Pancreas (tissue), 10 donors: ENCODE measurements at regions not wholly inside any gene's neighbourhood (a gene's known extent, or its start where the extent isn't known, plus 50 kb on each side); places are given as distances from the start of the nearest gene placed in this dataset.

Experiments used
- ATAC-seq, 4 donors: fragments of 200-7000 bp; cut with Tn5 transposase; one replicate each; pipeline versions ENCODE4 v1.8.0 to v1.9.1; 2020; ENCODE audit warnings: mild to moderate bottlenecking in 4 of 4, moderate library complexity in 4 of 4
- DNase-seq, 6 donors: peaks; one replicate each; pipeline ENCODE4 v3.0.0-alpha.2; 2020
- FAIRE-seq: peaks from 2 replicates; lab custom pipeline; 2012; peaks lifted over from hg19 to GRCh38; lab: Jason Lieb, UNC
- H3K27ac ChIP-seq, 4 donors: fragments of 200-600 bp; sonication (generic); 1 replicate in 3 of 4; 2 replicates in 1 of 4; pipeline versions ENCODE4 v1.5.0 to v1.8.0; 2020
- H3K27me3 ChIP-seq, 4 donors: fragments of 200-600 bp; one replicate each; pipeline ENCODE4 v1.8.0; 2021
- H3K36me3 ChIP-seq, 3 donors: fragments of 200-600 bp; sonication (generic) in 1 of 3; one replicate each; pipeline versions ENCODE4 v1.5.0 to v1.8.0; 2020 to 2021
- H3K4me1 ChIP-seq, 3 donors: fragments of 200-600 bp; one replicate each; pipeline ENCODE4 v1.8.0; 2021
- H3K4me3 ChIP-seq, 4 donors: fragments of 200-600 bp; sonication (generic) in 2 of 4; one replicate each; pipeline versions ENCODE4 v1.5.0 to v1.8.0; 2020 to 2021
- H3K9me3 ChIP-seq, 4 donors: fragments of 200-600 bp; one replicate each; pipeline ENCODE4 v1.8.0; 2021
- WGBS, 2 donors: extraction: QIAGEN DNeasy Blood & Tissue Kit; methylation state at CpG; one replicate each; pipeline ENCODE4 v1.1.7; 2013; 5-methylcytosine and 5-hydroxymethylcytosine counted together
- intact Hi-C, 3 donors: fragments of 100-400 bp; cut with DNase I; formaldehyde crosslinking; loops; one replicate each; pipeline versions ENCODE4 v1.11.1 to v1.14.2; 2022
- TF ChIP-seq, protein P1 (sequence below), 4 donors: fragments of 200-600 bp; sonication (generic) in 3 of 4; IDR thresholded peaks; one replicate each; pipeline versions ENCODE4 v1.5.0 to v1.8.0; 2021; ENCODE audit warnings: antibody characterized with exemption in 4 of 4
- donor health status: healthy with polysubstance abuse.
- donor health status: DM: no; HTN: no; CAD: no; lungs with moderate emphysema.
- donor health status: DM: no; HTN: no; CAD: no.
- donor health status: control.
- donor health status: control.
- donor health status: Bipolar disorder and iron deficiency.
- donor health status: DM: yes; HTN: yes; CAD: no.
- donor health status: DM: no; HTN: no; CAD: no.
- donor health status: DM: no; HTN: no; CAD: no.
- donor health status: DM: yes; HTN: yes; CAD: no.

DNA sequence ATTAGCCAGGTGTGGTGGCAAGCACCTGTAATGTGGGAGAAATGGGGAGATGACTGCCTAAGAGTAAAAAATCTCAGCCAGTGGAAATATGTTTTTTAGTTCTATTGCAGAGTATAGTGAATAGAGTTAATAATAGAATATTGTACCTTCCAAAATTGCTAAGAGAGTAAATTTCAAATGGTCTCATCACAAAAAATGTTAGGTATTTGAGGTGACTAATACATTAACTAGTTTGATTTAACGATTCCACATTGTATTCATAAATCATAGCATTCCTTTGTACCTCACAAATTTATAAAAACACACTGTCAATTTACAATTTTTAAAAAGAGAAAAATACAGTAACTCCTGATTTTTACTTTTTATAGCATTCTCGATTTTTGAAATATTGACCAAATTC is 681.5 kb upstream of the EPHA5 start:
- WGBS, 2 donors, result 46 to 55% methylated on average over 2 of the region's 2 CpGs
- FAIRE-seq (no peak), ATAC-seq (no peak), DNase-seq (no peak)
- Histone ChIP-seq H3K36me3 (no peaks in the 10 kb centered on the region), H3K27ac (no peak overlapping the region), H3K4me1 (no peaks in the 10 kb centered on the region), H3K27me3 (no peaks in the 10 kb centered on the region), H3K4me3 (no peak overlapping the region), H3K9me3 (no peaks in the 10 kb centered on the region)
- intact Hi-C loops, result no loop called here
- TF ChIP-seq, protein P1, sequence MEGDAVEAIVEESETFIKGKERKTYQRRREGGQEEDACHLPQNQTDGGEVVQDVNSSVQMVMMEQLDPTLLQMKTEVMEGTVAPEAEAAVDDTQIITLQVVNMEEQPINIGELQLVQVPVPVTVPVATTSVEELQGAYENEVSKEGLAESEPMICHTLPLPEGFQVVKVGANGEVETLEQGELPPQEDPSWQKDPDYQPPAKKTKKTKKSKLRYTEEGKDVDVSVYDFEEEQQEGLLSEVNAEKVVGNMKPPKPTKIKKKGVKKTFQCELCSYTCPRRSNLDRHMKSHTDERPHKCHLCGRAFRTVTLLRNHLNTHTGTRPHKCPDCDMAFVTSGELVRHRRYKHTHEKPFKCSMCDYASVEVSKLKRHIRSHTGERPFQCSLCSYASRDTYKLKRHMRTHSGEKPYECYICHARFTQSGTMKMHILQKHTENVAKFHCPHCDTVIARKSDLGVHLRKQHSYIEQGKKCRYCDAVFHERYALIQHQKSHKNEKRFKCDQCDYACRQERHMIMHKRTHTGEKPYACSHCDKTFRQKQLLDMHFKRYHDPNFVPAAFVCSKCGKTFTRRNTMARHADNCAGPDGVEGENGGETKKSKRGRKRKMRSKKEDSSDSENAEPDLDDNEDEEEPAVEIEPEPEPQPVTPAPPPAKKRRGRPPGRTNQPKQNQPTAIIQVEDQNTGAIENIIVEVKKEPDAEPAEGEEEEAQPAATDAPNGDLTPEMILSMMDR (IDR thresholded peaks at IDR 0.05), result no peak

DNA sequence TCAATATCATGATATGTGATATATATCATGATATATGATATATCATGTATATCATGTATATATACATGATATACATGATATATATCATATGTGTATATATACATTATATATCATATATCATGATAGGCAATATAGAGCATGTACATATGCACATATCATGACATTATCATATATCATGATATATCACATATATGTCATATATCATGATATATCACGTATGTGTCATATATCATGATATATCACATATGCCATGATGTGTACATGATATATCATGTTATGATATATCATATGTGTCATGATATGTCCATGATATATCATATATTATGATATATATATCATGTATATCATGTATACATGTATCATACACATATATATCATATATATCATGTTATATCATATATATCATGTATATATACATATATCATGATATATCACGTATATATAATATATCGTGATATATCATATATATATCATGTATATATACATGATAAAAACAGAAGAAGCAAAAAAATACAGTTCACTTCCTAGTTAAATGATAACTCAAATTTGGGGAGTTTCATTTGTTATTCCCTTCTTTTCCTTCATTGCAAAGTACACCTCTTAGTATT is 670.1 kb upstream of the EPHA5 start:
- intact Hi-C loops, result no loop called here
- DNase-seq, result no peak
- 61 to 70% methylated on average over 3 of the region's 3 CpGs for WGBS, 2 donors
- H3K27me3 ChIP-seq, result no peaks in the 10 kb centered on the region
- H3K27ac ChIP-seq, result no peak overlapping the region
- H3K4me3 ChIP-seq, result no peak overlapping the region
- no peaks in the 10 kb centered on the region for H3K9me3 ChIP-seq
- no peaks in the 10 kb centered on the region for H3K4me1 ChIP-seq
- TF ChIP-seq, protein P1 (IDR thresholded peaks at IDR 0.05), result no peak
- no peaks in the 10 kb centered on the region for H3K36me3 ChIP-seq
- no peak for ATAC-seq
- no peak for FAIRE-seq

DNA sequence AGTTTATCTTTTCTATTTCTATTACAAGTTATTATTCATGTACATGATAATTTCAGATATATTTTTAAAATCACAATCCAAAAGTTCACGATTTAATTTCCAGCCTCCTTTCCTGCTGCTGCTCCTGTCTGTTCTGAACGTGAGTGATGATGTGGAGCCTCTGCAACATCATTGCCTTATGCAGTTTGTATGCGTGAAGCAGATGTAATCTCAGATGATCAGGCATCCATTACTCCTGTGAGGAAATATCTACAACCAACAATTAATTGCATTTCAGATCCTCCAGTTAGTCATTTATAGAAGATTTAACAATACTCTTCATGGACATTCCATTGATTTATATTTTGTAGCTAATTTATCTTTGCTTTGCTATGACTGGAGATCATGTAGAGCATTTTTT is 668.7 kb upstream of the EPHA5 start:
- intact Hi-C loops, result no loop called here
- Histone ChIP-seq H3K36me3 (no peaks in the 10 kb centered on the region), H3K4me3 (no peak overlapping the region), H3K27me3 (no peaks in the 10 kb centered on the region), H3K9me3 (no peaks in the 10 kb centered on the region), H3K4me1 (no peaks in the 10 kb centered on the region), H3K27ac (no peak overlapping the region)
- DNase-seq (no peak), FAIRE-seq (no peak), ATAC-seq (no peak)
- TF ChIP-seq, protein P1 (IDR thresholded peaks at IDR 0.05), result no peak
- WGBS, 2 donors, result 51 to 56% methylated on average over 3 of the region's 3 CpGs

DNA sequence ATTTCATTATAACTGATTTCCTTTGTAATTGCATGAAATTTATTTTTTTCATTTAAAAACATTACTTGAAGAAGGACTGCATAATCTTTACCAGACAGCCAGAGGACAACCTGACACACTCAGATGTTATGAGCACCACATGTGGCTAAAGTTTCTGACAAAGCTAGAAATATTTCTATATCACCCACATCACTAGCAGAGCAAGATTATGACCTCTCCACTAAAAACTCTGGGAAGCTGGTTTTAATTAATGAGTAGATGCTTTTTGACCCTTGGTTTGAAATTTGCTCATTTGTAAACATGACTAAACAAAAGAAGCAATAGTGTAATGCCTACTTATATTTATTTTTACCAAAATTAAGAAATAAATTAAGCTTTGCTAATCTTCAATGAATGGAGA is 661.5 kb upstream of the EPHA5 start:
- Histone ChIP-seq H3K27me3 (no peaks in the 10 kb centered on the region), H3K4me1 (no peaks in the 10 kb centered on the region), H3K9me3 (no peaks in the 10 kb centered on the region), H3K27ac (no peak overlapping the region), H3K4me3 (no peak overlapping the region), H3K36me3 (no peaks in the 10 kb centered on the region)
- TF ChIP-seq, protein P1 (IDR thresholded peaks at IDR 0.05), result no peak
- intact Hi-C loops, result no loop called here
- DNase-seq, result no peak
- FAIRE-seq, result no peak
- no peak for ATAC-seq

DNA sequence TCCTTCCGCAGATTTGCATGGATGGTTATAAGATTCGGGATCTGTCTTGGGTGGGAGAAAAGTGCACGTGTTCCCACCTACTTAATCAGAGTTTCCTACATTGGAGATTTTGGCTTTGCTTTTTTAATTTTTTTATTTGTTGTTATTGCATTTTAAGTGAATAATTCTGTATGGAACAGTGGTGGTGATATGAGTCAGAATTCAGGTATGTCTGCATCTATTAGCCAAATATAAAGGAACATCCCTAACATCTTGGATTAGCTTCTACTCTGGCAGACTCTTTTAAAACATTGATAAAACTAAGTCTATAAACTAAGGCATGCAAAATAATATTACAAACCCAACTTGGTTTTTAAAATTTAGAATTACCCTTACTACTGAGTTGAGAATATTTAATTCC is 659.8 kb upstream of the EPHA5 start:
- Histone ChIP-seq H3K9me3 (no peaks in the 10 kb centered on the region), H3K27ac (no peak overlapping the region), H3K36me3 (no peaks in the 10 kb centered on the region), H3K4me3 (no peak overlapping the region), H3K27me3 (no peaks in the 10 kb centered on the region), H3K4me1 (no peaks in the 10 kb centered on the region)
- no peak for ATAC-seq
- no peak for DNase-seq
- TF ChIP-seq, protein P1 (IDR thresholded peaks at IDR 0.05), result no peak
- FAIRE-seq, result no peak
- WGBS, 2 donors, result 69 to 81% methylated on average over 3 of the region's 3 CpGs
- intact Hi-C loops, result no loop called here
